ENCODE measurements at regions not wholly inside any gene's neighbourhood (a gene's known extent, or its start where the extent isn't known, plus 50 kb on each side); places are given as distances from the start of the nearest gene placed in this dataset.

DNA sequence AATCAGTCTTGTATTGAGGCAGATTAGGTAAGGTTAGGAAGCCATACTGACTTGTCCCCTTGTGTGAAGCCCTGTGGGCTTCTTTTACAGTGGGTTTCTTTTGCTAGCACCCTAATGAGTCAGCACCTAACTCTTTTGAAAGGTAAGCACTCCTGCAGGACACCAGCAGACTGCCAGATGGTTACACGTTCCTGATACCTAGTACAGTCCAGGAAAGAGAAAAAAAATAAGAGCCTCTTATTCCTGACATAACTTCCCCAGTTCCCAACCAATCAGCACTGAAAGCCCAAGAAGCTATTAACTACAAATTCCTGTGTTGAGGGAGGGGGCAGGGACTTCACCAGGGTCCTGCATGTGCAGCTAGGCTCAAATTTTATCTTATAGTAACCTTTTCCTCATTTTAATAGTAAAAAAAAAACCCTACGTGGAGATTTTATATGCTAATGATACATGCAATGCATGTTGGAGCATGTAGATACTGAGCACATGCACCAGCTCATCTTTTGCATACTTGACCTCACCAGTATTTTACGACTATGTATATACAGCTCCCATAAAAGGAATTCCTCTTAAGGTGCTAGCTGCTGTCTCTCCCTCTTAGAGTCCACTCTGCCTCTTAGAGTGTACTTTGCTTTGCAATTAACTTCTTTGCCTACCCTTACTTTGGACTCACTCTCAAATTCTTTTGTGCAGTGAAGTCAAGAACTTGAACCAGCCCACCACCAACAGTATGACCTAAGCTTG lies 84.7 kb upstream of the RORB start:
- no peak overlapping the region for H3K4me2 ChIP-seq (ENCODE audit: low read depth, low read length, poor library complexity, severe bottlenecking)
- no peak overlapping the region for H2AFZ ChIP-seq (ENCODE audit: low read depth, low read length, severe bottlenecking)
- H3K79me2 ChIP-seq (ENCODE audit: insufficient read depth, low read length), result no peaks in the 10 kb centered on the region
- H4K20me1 ChIP-seq (ENCODE audit: low read depth, low read length), result no peaks in the 10 kb centered on the region
- H3K27ac ChIP-seq (ENCODE audit: low read depth, low read length), result no peak overlapping the region
- no peaks in the 10 kb centered on the region for H3K27me3 ChIP-seq (ENCODE audit: low read length)
- no peaks in the 10 kb centered on the region for H3K9me3 ChIP-seq (ENCODE audit: insufficient read depth, low read length)
- no peaks in the 10 kb centered on the region; the same call in 1 of the 2 replicates for H3K9me2 ChIP-seq (replicated peaks; ENCODE audit: insufficient read depth, low read length)
- H3K36me3 ChIP-seq (ENCODE audit: low read length), result no peaks in the 10 kb centered on the region
- no peaks in the 10 kb centered on the region for H3F3A ChIP-seq (ENCODE audit: insufficient read depth)
- H3K9ac ChIP-seq (ENCODE audit: low read length), result no peak overlapping the region
- TF ChIP-seq EZH2phosphoT487 (conservative IDR thresholded peaks at IDR 0.05; ENCODE audit: low read length), result no peak
- TF ChIP-seq, protein P1, sequence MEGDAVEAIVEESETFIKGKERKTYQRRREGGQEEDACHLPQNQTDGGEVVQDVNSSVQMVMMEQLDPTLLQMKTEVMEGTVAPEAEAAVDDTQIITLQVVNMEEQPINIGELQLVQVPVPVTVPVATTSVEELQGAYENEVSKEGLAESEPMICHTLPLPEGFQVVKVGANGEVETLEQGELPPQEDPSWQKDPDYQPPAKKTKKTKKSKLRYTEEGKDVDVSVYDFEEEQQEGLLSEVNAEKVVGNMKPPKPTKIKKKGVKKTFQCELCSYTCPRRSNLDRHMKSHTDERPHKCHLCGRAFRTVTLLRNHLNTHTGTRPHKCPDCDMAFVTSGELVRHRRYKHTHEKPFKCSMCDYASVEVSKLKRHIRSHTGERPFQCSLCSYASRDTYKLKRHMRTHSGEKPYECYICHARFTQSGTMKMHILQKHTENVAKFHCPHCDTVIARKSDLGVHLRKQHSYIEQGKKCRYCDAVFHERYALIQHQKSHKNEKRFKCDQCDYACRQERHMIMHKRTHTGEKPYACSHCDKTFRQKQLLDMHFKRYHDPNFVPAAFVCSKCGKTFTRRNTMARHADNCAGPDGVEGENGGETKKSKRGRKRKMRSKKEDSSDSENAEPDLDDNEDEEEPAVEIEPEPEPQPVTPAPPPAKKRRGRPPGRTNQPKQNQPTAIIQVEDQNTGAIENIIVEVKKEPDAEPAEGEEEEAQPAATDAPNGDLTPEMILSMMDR (IDR thresholded peaks at IDR 0.05; ENCODE audit: insufficient read depth, low read length, poor library complexity, severe bottlenecking), result no peak
- H3K4me3 ChIP-seq (ENCODE audit: insufficient read depth, low read length, poor library complexity, severe bottlenecking), result no peak overlapping the region

DNA sequence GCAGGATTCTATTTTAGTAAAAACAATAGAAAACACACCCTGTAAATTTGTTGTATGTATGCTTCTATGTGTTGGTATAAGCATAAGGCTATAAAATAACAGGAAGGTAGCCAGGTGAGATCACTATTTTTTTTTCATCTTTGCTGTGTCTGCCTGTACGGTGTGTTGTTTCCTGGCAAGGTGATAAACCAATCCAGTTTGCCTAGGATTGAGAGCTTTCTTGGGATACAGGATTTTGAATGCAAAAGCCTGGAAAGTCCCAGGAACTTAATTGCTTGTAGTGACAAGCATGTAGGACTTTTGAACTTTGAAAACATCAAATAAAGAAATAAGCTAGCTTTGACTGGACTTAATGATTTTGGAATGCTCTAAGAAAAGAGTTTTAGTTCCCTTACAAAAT lies 83.3 kb upstream of the RORB start:
- no peaks in the 10 kb centered on the region for H3K79me2 ChIP-seq (ENCODE audit: insufficient read depth, low read length)
- no peaks in the 10 kb centered on the region for H4K20me1 ChIP-seq (ENCODE audit: low read depth, low read length)
- no peak overlapping the region for H3K9ac ChIP-seq (ENCODE audit: low read length)
- no peaks in the 10 kb centered on the region for H3K9me3 ChIP-seq (ENCODE audit: insufficient read depth, low read length)
- no peaks in the 10 kb centered on the region for H3F3A ChIP-seq (ENCODE audit: insufficient read depth)
- no peak overlapping the region for H3K4me3 ChIP-seq (ENCODE audit: insufficient read depth, low read length, poor library complexity, severe bottlenecking)
- no peaks in the 10 kb centered on the region for H3K27me3 ChIP-seq (ENCODE audit: low read length)
- H3K9me2 ChIP-seq (replicated peaks; ENCODE audit: insufficient read depth, low read length), result no peaks in the 10 kb centered on the region; the same call in 1 of the 2 replicates
- no peak overlapping the region for H3K4me2 ChIP-seq (ENCODE audit: low read depth, low read length, poor library complexity, severe bottlenecking)
- H2AFZ ChIP-seq (ENCODE audit: low read depth, low read length, severe bottlenecking), result no peak overlapping the region
- H3K36me3 ChIP-seq (ENCODE audit: low read length), result no peaks in the 10 kb centered on the region
- no peak overlapping the region for H3K27ac ChIP-seq (ENCODE audit: low read depth, low read length)
- TF ChIP-seq, protein P1 (IDR thresholded peaks at IDR 0.05; ENCODE audit: insufficient read depth, low read length, poor library complexity, severe bottlenecking), result no peak
- TF ChIP-seq EZH2phosphoT487 (conservative IDR thresholded peaks at IDR 0.05; ENCODE audit: low read length), result no peak

DNA sequence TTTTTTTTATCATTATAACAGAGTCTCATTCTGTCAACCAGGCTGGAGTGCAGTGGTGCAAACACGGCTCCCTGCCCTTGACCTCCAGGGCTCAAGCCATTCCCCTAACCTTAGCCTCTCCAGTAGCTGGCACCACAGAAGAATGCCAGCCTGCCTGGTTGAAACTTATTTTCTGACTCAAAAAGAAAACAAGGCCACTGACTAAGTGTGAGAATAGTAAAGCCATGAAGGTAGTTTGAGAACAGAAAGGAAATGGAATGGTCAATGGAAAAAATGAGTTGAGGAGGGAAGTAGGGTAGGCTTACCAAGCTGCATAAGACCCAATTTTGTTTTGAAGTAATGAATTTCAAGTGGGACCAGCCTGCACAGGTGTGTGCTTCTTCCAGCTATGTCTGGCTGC lies 82.8 kb upstream of the RORB start:
- Histone ChIP-seq H3K9me3 (ENCODE audit: insufficient read depth, low read length) (no peaks in the 10 kb centered on the region), H3F3A (ENCODE audit: insufficient read depth) (no peaks in the 10 kb centered on the region), H3K9ac (ENCODE audit: low read length) (no peak overlapping the region), H2AFZ (ENCODE audit: low read depth, low read length, severe bottlenecking) (no peak overlapping the region), H3K27me3 (ENCODE audit: low read length) (no peaks in the 10 kb centered on the region), H4K20me1 (ENCODE audit: low read depth, low read length) (no peaks in the 10 kb centered on the region), H3K27ac (ENCODE audit: low read depth, low read length) (no peak overlapping the region), H3K36me3 (ENCODE audit: low read length) (no peaks in the 10 kb centered on the region), H3K4me2 (ENCODE audit: low read depth, low read length, poor library complexity, severe bottlenecking) (no peak overlapping the region), H3K79me2 (ENCODE audit: insufficient read depth, low read length) (no peaks in the 10 kb centered on the region), H3K4me3 (ENCODE audit: insufficient read depth, low read length, poor library complexity, severe bottlenecking) (no peak overlapping the region), H3K9me2 (replicated peaks; ENCODE audit: insufficient read depth, low read length) (no peaks in the 10 kb centered on the region; the same call in 1 of the 2 replicates)
- TF ChIP-seq, protein P1 (IDR thresholded peaks at IDR 0.05; ENCODE audit: insufficient read depth, low read length, poor library complexity, severe bottlenecking), result no peak
- no peak for TF ChIP-seq EZH2phosphoT487 (conservative IDR thresholded peaks at IDR 0.05; ENCODE audit: low read length)

Measured in SU-DHL-6 (cell line).